Gastroesophageal sphincter (tissue), 3 donors: ENCODE measurements at regions not wholly inside any gene's neighbourhood (a gene's known extent, or its start where the extent isn't known, plus 50 kb on each side); places are given as distances from the start of the nearest gene placed in this dataset.

ENCODE experiments used
- POLR2A ChIP-seq, 2 donors: fragments of 450-650 bp; IDR thresholded peaks; one replicate each; pipeline ENCODE4 v1.6.1; 2017; ENCODE audit warnings: antibody characterized with exemption in 2 of 2, mild to moderate bottlenecking in 2 of 2, moderate library complexity in 1 of 2
- TF ChIP-seq, protein P1 (sequence below), 4 experiments: fragments of 200-600 bp in 2 of 4; fragments of 450-650 bp in 2 of 4; sonication (generic) in 1 of 4; IDR thresholded peaks; one replicate each; pipeline ENCODE4 v1.5.1; 2017 to 2019; ENCODE audit warnings: antibody characterized with exemption in 4 of 4, mild to moderate bottlenecking in 2 of 4, moderate library complexity in 2 of 4

DNA sequence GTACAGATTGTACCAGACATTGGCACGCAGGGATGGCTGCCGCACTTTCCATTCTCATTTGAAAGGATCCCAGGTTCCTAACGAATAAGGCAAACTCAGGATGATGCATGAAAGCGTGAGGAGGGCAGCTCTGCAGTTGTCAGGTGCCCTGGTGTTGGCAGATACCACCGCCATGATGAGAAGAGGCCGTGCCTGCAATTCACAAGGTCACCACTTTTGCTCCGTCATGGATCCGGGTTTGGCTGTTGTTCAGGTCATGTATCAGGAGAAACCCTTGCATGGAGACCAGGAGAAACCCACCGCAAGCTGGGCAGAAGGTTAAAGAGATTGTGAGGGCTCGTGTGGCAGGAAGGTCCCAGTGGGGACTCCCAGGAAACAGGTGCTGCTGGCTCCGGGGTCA is 233.2 kb downstream of the KLF6 start:
- TF ChIP-seq, protein P1, sequence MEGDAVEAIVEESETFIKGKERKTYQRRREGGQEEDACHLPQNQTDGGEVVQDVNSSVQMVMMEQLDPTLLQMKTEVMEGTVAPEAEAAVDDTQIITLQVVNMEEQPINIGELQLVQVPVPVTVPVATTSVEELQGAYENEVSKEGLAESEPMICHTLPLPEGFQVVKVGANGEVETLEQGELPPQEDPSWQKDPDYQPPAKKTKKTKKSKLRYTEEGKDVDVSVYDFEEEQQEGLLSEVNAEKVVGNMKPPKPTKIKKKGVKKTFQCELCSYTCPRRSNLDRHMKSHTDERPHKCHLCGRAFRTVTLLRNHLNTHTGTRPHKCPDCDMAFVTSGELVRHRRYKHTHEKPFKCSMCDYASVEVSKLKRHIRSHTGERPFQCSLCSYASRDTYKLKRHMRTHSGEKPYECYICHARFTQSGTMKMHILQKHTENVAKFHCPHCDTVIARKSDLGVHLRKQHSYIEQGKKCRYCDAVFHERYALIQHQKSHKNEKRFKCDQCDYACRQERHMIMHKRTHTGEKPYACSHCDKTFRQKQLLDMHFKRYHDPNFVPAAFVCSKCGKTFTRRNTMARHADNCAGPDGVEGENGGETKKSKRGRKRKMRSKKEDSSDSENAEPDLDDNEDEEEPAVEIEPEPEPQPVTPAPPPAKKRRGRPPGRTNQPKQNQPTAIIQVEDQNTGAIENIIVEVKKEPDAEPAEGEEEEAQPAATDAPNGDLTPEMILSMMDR (IDR thresholded peaks at IDR 0.05) = no peak
- TF ChIP-seq POLR2A (IDR thresholded peaks at IDR 0.05) = no peak
